Activated CD8-positive, alpha-beta memory T cell treated with anti-CD3 and anti-CD28 coated beads, Interleukin-2, amount 50 U/mL, for 48 hours (primary cell): ENCODE measurements at regions not wholly inside any gene's neighbourhood (a gene's known extent, or its start where the extent isn't known, plus 50 kb on each side); places are given as distances from the start of the nearest gene placed in this dataset.

ENCODE experiments used
- DNase-seq: peaks from one replicate; pipeline ENCODE4 v3.0.0-alpha.2; 2020

- no peak for DNase-seq
These were observed 113.0 kb upstream of the CDH4 start for GRCh38 chr20:61139031-61139430.

- no peak for DNase-seq
These were observed 111.5 kb upstream of the CDH4 start for GRCh38 chr20:61140576-61140975.

- no peak for DNase-seq
These were observed 106.0 kb upstream of the CDH4 start for GRCh38 chr20:61146023-61146422.

- DNase-seq = no peak
These were observed 102.4 kb upstream of the CDH4 start for GRCh38 chr20:61149636-61150035.

- DNase-seq = no peak
These were observed 94.8 kb upstream of the CDH4 start for GRCh38 chr20:61157301-61157700.

- DNase-seq = no peak
These were observed 91.9 kb upstream of the CDH4 start for GRCh38 chr20:61159957-61160686.

- DNase-seq = no peak
These were observed 90.2 kb upstream of the CDH4 start for GRCh38 chr20:61161726-61162390.

GRCh38 chr20:61162451-61162850, 89.6 kb upstream of the CDH4 start:
- no peak for DNase-seq

- DNase-seq = peak; percentile 49
These were observed 89.0 kb upstream of the CDH4 start for GRCh38 chr20:61163031-61163430.

- no peak for DNase-seq
These were observed 85.7 kb upstream of the CDH4 start for GRCh38 chr20:61166324-61166723.

GRCh38 chr20:61168605-61169004, 83.5 kb upstream of the CDH4 start:
- no peak for DNase-seq

GRCh38 chr20:61169874-61170273, 82.2 kb upstream of the CDH4 start:
- no peak for DNase-seq

- DNase-seq = no peak
These were observed 81.4 kb upstream of the CDH4 start for GRCh38 chr20:61170496-61171320.

GRCh38 chr20:61173267-61173666, 78.8 kb upstream of the CDH4 start:
- no peak for DNase-seq

- DNase-seq = no peak
These were observed 77.9 kb upstream of the CDH4 start for GRCh38 chr20:61173961-61174725.

GRCh38 chr20:61176874-61177273, 75.2 kb upstream of the CDH4 start:
- DNase-seq = no peak

GRCh38 chr20:61178551-61179071, 73.5 kb upstream of the CDH4 start:
- DNase-seq = no peak

GRCh38 chr20:61184194-61184593, 67.9 kb upstream of the CDH4 start:
- no peak for DNase-seq

GRCh38 chr20:61185181-61185580, 66.9 kb upstream of the CDH4 start:
- no peak for DNase-seq

- DNase-seq = no peak
These were observed 66.0 kb upstream of the CDH4 start for GRCh38 chr20:61185841-61186601.

- no peak for DNase-seq
These were observed 65.1 kb upstream of the CDH4 start for GRCh38 chr20:61186771-61187472.
